ENCODE measurements at regions not wholly inside any gene's neighbourhood (a gene's known extent, or its start where the extent isn't known, plus 50 kb on each side); places are given as distances from the start of the nearest gene placed in this dataset.
"Not testable (repeated sequence)": the region's sequence is repeated elsewhere in the genome, so short reads cannot be mapped to it uniquely, and the experiment has no call there.

GRCh38 chr4:53941331-53941730, 123.1 kb downstream of the CHIC2 start:
- H3K27ac ChIP-seq (ENCODE audit: low read depth in 1 of 2, low read length in 2 of 2), result no peak overlapping the region
- WGBS (ENCODE audit: insufficient coverage), result no CpG with 5 or more reads among the region's 4 CpGs
- intact Hi-C loops (cut with micrococcal nuclease), result no loop called here

DNA sequence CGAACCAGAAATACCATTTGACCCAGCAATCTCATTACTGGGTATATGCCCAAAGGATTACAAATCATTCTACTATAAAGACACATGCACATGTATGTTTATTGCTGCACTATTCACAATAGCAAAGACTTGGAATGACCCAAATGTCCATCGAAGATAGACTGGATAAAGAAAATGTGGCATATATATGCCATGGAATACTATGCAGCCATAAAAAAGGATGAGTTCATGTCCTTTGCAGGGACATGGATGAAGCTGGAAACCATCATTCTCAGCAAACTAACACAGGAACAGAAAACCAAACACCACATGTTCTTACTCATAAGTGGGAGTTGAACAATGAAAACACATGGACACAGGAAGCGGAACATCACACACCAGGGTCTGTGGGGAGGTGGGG, 124.5 kb downstream of the CHIC2 start:
- H3K4me1 ChIP-seq (ENCODE audit: control insufficient read depth in 1 of 2, insufficient read depth in 2 of 2, low read length in 2 of 2); H3K27ac Mint-ChIP-seq; H3K4me3 Mint-ChIP-seq; H3K9me3 ChIP-seq (replicated peaks in 1 of 2; ENCODE audit: control insufficient read depth in 1 of 2, insufficient read depth in 1 of 2, low read length in 2 of 2); H3K27me3 Mint-ChIP-seq (ENCODE audit: low read depth in 3 of 3); H3K27ac ChIP-seq (ENCODE audit: low read depth in 1 of 2, low read length in 2 of 2); H2AFZ ChIP-seq (ENCODE audit: insufficient read depth, low read depth, low read length, poor library complexity, severe bottlenecking); H3K36me3 Mint-ChIP-seq; H3K4me2 ChIP-seq (replicated peaks; ENCODE audit: extremely low read depth, low read length, poor library complexity, severe bottlenecking); H3K4me3 ChIP-seq (replicated peaks in 1 of 3; ENCODE audit: low read depth in 2 of 3, low read length in 3 of 3); H3K79me2 ChIP-seq (ENCODE audit: insufficient read depth, low read length); intact Hi-C loops (cut with micrococcal nuclease); H4K20me1 ChIP-seq (ENCODE audit: insufficient read depth, low read length); H3K36me3 ChIP-seq (replicated peaks in 1 of 2; ENCODE audit: control insufficient read depth in 1 of 2, insufficient read depth in 2 of 2, low read length in 2 of 2); H3K4me1 Mint-ChIP-seq; H3K9ac ChIP-seq (ENCODE audit: insufficient read depth, low read length, poor library complexity, severe bottlenecking); H3K27me3 ChIP-seq (ENCODE audit: control insufficient read depth in 2 of 2, insufficient read depth in 2 of 2, low read length in 2 of 2); DNase-seq: not testable (repeated sequence)
- peaks cover 3 to 14% (median 8%) of the 10 kb centered on the region in 7 donors for H3K9me3 Mint-ChIP-seq
- WGBS (ENCODE audit: insufficient coverage), result no CpG with 5 or more reads among the region's 3 CpGs

More at GRCh38 chr4:53941331-53941730, 123.1 kb downstream of the CHIC2 start:
- Mint-ChIP-seq H3K27me3 (ENCODE audit: low read depth in 3 of 3) (peaks cover 2 to 5% (median 4%) of the 10 kb centered on the region in 3 donors), H3K4me3 (no peak overlapping the region), H3K9me3 (peaks cover 3 to 14% (median 8%) of the 10 kb centered on the region in 7 donors), H3K4me1 (no peaks in the 10 kb centered on the region), H3K27ac (no peak overlapping the region), H3K36me3 (no peaks in the 10 kb centered on the region)
- Histone ChIP-seq H2AFZ (ENCODE audit: insufficient read depth, low read depth, low read length, poor library complexity, severe bottlenecking) (no peak overlapping the region), H3K4me1 (ENCODE audit: control insufficient read depth in 1 of 2, insufficient read depth in 2 of 2, low read length in 2 of 2) (no peaks in the 10 kb centered on the region), H3K9ac (ENCODE audit: insufficient read depth, low read length, poor library complexity, severe bottlenecking) (no peak overlapping the region), H3K9me3 (replicated peaks in 1 of 2; ENCODE audit: control insufficient read depth in 1 of 2, insufficient read depth in 1 of 2, low read length in 2 of 2) (no peaks in the 10 kb centered on the region), H3K4me2 (replicated peaks; ENCODE audit: extremely low read depth, low read length, poor library complexity, severe bottlenecking) (no peak overlapping the region), H3K36me3 (replicated peaks in 1 of 2; ENCODE audit: control insufficient read depth in 1 of 2, insufficient read depth in 2 of 2, low read length in 2 of 2) (no peaks in the 10 kb centered on the region), H3K27me3 (ENCODE audit: control insufficient read depth in 2 of 2, insufficient read depth in 2 of 2, low read length in 2 of 2) (no peaks in the 10 kb centered on the region), H3K79me2 (ENCODE audit: insufficient read depth, low read length) (no peaks in the 10 kb centered on the region), H4K20me1 (ENCODE audit: insufficient read depth, low read length) (no peaks in the 10 kb centered on the region), H3K4me3 (replicated peaks in 1 of 3; ENCODE audit: low read depth in 2 of 3, low read length in 3 of 3) (no peak overlapping the region)
- TF ChIP-seq, protein P1, sequence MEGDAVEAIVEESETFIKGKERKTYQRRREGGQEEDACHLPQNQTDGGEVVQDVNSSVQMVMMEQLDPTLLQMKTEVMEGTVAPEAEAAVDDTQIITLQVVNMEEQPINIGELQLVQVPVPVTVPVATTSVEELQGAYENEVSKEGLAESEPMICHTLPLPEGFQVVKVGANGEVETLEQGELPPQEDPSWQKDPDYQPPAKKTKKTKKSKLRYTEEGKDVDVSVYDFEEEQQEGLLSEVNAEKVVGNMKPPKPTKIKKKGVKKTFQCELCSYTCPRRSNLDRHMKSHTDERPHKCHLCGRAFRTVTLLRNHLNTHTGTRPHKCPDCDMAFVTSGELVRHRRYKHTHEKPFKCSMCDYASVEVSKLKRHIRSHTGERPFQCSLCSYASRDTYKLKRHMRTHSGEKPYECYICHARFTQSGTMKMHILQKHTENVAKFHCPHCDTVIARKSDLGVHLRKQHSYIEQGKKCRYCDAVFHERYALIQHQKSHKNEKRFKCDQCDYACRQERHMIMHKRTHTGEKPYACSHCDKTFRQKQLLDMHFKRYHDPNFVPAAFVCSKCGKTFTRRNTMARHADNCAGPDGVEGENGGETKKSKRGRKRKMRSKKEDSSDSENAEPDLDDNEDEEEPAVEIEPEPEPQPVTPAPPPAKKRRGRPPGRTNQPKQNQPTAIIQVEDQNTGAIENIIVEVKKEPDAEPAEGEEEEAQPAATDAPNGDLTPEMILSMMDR (IDR thresholded peaks at IDR 0.05), result no peak
- DNase-seq, result no peak

Data from CD14-positive monocyte (primary cell).